Adrenal gland (tissue), 9 donors: ENCODE measurements at regions not wholly inside any gene's neighbourhood (a gene's known extent, or its start where the extent isn't known, plus 50 kb on each side); places are given as distances from the start of the nearest gene placed in this dataset.

ENCODE experiments used
- DNase-seq, 7 donors: peaks; one replicate each; pipeline ENCODE4 v3.0.0-alpha.2; 2019 to 2020
- H3K27ac ChIP-seq, 5 donors: fragments of 200-600 bp; sonication (generic) in 4 of 5; 1 replicate in 3 of 5; 2 replicates in 2 of 5; pipeline versions ENCODE4 v1.5.1 to v1.8.0; 2016 to 2020; ENCODE audit warnings: mild to moderate bottlenecking in 1 of 5
- H3K27me3 ChIP-seq: fragments of 200-600 bp; 2 replicates; pipeline ENCODE4 v1.8.0; 2021
- H3K36me3 ChIP-seq, 2 donors: fragments of 200-600 bp; replicated peaks in 1 of 2; 1 replicate in 1 of 2; 2 replicates in 1 of 2; pipeline versions ENCODE4 v1.5.1 to v1.8.0; 2018 to 2022
- H3K4me1 ChIP-seq, 2 donors: fragments of 200-600 bp; replicated peaks in 1 of 2; 1 replicate in 1 of 2; 2 replicates in 1 of 2; pipeline versions ENCODE4 v1.5.1 to v1.8.0; 2018 to 2021
- H3K4me3 ChIP-seq, 4 donors: fragments of 200-600 bp; sonication (generic) in 3 of 4; one replicate each; pipeline ENCODE4 v1.5.1; 2016 to 2018
- H3K9me3 ChIP-seq, 3 donors: fragments of 200-600 bp; sonication (generic) in 1 of 3; replicated peaks in 1 of 3; 1 replicate in 2 of 3; 2 replicates in 1 of 3; pipeline versions ENCODE4 v1.5.1 to v1.8.0; 2016 to 2021
- POLR2A ChIP-seq, 2 donors: fragments of 450-650 bp; IDR thresholded peaks; one replicate each; pipeline ENCODE4 v1.6.1; 2017; ENCODE audit warnings: antibody characterized with exemption in 2 of 2, mild to moderate bottlenecking in 2 of 2, moderate library complexity in 1 of 2
- WGBS, 4 donors: extraction: QIAGEN DNeasy Blood & Tissue Kit in 2 of 4; methylation state at CpG; one replicate each; pipeline versions ENCODE4 v1.1.5 to v1.1.7; 2013 to 2017; 5-methylcytosine and 5-hydroxymethylcytosine counted together
- intact Hi-C, 2 donors: fragments of 100-400 bp; cut with DNase I; formaldehyde crosslinking; loops; one replicate each; pipeline versions ENCODE4 v1.14.1 to v1.15.0; 2022 to 2023
- TF ChIP-seq, protein P1 (sequence below), 6 experiments: fragments of 450-650 bp in 4 of 6; fragments of 200-600 bp in 2 of 6; sonication (generic) in 1 of 6; IDR thresholded peaks; 1 replicate in 5 of 6; 2 replicates in 1 of 6; pipeline versions ENCODE4 v1.5.1 to v1.8.0; 2016 to 2021; ENCODE audit warnings: antibody characterized with exemption in 6 of 6, mild to moderate bottlenecking in 2 of 6, moderate library complexity in 1 of 6
- donor health status: healthy with polysubstance abuse.
- donor health status: Bipolar disorder and iron deficiency.
- donor health status: DM: yes; HTN: yes; CAD: no.
- donor health status: DM: no; HTN: no; CAD: no.
- donor health status: DM: no; HTN: no; CAD: no.

DNA sequence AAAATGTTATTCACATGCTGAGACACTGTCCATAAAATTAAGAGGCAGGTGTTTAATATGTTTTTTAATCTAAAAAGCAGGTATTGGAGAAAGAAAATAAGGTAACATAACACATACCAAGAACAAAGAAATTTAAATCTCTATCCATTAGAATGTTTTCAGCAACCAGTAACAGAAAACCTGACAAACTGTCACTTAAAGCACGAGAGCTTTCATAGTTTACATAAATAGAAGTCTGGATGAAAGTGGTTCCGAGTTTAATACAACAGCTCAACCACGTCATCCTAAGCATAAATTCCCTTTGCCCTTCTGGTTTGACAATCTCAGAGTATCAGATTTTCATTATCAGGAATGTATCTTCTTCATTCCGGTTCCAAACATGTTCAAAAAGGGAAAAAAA is 1249.4 kb upstream of the SORCS1 start:
- intact Hi-C loops = no loop called here
- TF ChIP-seq POLR2A (IDR thresholded peaks at IDR 0.05) = no peak
- TF ChIP-seq, protein P1, sequence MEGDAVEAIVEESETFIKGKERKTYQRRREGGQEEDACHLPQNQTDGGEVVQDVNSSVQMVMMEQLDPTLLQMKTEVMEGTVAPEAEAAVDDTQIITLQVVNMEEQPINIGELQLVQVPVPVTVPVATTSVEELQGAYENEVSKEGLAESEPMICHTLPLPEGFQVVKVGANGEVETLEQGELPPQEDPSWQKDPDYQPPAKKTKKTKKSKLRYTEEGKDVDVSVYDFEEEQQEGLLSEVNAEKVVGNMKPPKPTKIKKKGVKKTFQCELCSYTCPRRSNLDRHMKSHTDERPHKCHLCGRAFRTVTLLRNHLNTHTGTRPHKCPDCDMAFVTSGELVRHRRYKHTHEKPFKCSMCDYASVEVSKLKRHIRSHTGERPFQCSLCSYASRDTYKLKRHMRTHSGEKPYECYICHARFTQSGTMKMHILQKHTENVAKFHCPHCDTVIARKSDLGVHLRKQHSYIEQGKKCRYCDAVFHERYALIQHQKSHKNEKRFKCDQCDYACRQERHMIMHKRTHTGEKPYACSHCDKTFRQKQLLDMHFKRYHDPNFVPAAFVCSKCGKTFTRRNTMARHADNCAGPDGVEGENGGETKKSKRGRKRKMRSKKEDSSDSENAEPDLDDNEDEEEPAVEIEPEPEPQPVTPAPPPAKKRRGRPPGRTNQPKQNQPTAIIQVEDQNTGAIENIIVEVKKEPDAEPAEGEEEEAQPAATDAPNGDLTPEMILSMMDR (IDR thresholded peaks at IDR 0.05) = no peak
- DNase-seq = no peak

DNA sequence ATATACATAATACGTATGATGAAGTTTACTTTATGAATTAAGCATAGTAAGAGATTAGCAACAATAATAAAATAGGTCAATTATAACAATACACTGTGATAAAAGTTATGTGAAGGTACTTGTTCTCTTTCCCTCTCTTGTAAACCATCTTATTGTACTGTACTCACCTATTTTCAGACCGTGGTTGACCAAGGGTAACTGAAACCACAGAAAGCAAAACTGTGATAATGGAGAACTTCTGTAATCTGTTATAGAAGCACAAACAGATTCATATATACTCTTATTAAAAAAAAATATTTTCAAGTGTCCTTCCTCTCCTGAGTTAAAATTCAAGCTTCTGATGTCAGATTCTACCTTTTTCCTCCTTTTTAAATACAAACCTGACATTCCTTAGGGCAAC is 1247.8 kb upstream of the SORCS1 start:
- Histone ChIP-seq H3K27ac (no peak overlapping the region), H3K27me3 (no peaks in the 10 kb centered on the region), H3K36me3 (no peaks in the 10 kb centered on the region), H3K9me3 (no peaks in the 10 kb centered on the region), H3K4me3 (no peak overlapping the region), H3K4me1 (no peaks in the 10 kb centered on the region)
- no peak for TF ChIP-seq POLR2A (IDR thresholded peaks at IDR 0.05)
- TF ChIP-seq, protein P1 (IDR thresholded peaks at IDR 0.05) = no peak
- intact Hi-C loops = no loop called here
- WGBS, 4 donors = 31 to 79% (median 49%) methylated on average over 2 of the region's 2 CpGs
- no peak for DNase-seq

More for the DNA sequence above, 1249.4 kb upstream of the SORCS1 start:
- Histone ChIP-seq H3K27me3 (no peaks in the 10 kb centered on the region), H3K4me3 (no peak overlapping the region), H3K27ac (no peak overlapping the region), H3K9me3 (no peaks in the 10 kb centered on the region), H3K36me3 (no peaks in the 10 kb centered on the region), H3K4me1 (no peaks in the 10 kb centered on the region)
- WGBS, 4 donors = 62 to 71% (median 65%) methylated on average over 4 of the region's 4 CpGs

DNA sequence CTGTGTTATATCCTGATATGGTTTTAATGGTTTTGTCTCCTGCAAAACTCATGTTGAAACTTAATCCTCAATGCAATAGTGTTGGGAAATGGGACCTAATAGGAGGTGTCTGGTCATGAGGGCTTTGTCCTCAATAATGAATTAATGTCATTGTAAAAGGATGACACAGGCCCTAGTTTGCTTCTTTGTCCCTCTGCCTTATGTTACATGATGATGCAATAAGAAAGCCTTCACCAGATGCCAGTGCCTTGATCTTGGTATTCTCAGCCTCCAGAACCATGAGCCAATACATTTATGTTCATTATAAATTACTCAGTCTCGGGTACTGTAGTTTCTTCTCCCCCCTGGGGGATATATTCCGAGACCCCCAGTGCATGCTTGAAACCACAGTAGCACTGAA is 1247.4 kb upstream of the SORCS1 start:
- Histone ChIP-seq H3K4me1 (no peaks in the 10 kb centered on the region), H3K27me3 (no peaks in the 10 kb centered on the region), H3K36me3 (no peaks in the 10 kb centered on the region), H3K4me3 (no peak overlapping the region), H3K9me3 (no peaks in the 10 kb centered on the region), H3K27ac (no peak overlapping the region)
- WGBS, 4 donors = 57 to 70% (median 61%) methylated on average over 2 of the region's 2 CpGs
- DNase-seq = no peak
- intact Hi-C loops = no loop called here
- TF ChIP-seq, protein P1 (IDR thresholded peaks at IDR 0.05) = no peak
- TF ChIP-seq POLR2A (IDR thresholded peaks at IDR 0.05) = no peak

DNA sequence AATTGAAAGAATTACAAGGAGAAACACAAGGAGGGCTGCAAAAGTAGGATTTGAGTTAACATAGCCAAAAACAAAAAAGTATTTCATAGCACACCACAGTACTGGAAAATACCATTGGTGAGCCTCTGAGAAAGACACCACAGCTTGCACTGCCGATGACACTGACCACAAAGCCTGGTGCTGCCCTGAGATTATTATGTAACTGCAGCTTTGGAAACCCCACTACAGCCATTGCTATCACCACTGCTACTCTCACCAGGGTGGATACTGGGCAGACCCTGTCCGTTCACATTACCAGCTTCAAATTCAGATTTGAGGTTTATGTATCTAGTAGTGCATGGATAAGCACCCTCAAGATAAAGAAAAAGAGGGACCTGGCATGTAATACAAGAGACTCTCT is 1246.7 kb upstream of the SORCS1 start:
- Histone ChIP-seq H3K27ac (no peak overlapping the region), H3K4me3 (no peak overlapping the region), H3K27me3 (no peaks in the 10 kb centered on the region), H3K36me3 (no peaks in the 10 kb centered on the region), H3K9me3 (no peaks in the 10 kb centered on the region), H3K4me1 (no peaks in the 10 kb centered on the region)
- 56 to 81% (median 69%) methylated on average over 2 of the region's 2 CpGs for WGBS, 4 donors
- intact Hi-C loops = no loop called here
- no peak for DNase-seq
- no peak for TF ChIP-seq POLR2A (IDR thresholded peaks at IDR 0.05)
- TF ChIP-seq, protein P1 (IDR thresholded peaks at IDR 0.05) = no peak
